Neutrophil (primary cell): ENCODE measurements at regions not wholly inside any gene's neighbourhood (a gene's known extent, or its start where the extent isn't known, plus 50 kb on each side); places are given as distances from the start of the nearest gene placed in this dataset.

Experiments used
- H3K27ac ChIP-seq: fragments of 200-600 bp; sonication (generic); 2 replicates; pipeline ENCODE4 v1.5.1; 2016; ENCODE audit warnings: mild to moderate bottlenecking, moderate library complexity
- H3K27me3 ChIP-seq: fragments of 200-600 bp; sonication (generic); 2 replicates; pipeline ENCODE4 v1.6.0; 2016; ENCODE audit warnings: mild to moderate bottlenecking
- H3K36me3 ChIP-seq: fragments of 200-600 bp; sonication (generic); 2 replicates; pipeline ENCODE4 v1.5.1; 2017
- H3K4me1 ChIP-seq, 2 experiments: fragments of 200-600 bp in 1 of 2; sonication (generic) in 1 of 2; 1 replicate in 1 of 2; 2 replicates in 1 of 2; pipeline versions ENCODE4 v1.5.1 to v1.6.1; 2013 to 2016; ENCODE audit warnings: low read depth in 1 of 2, low read length in 1 of 2, mild to moderate bottlenecking in 1 of 2, moderate library complexity in 1 of 2; ENCODE audit not compliant: control insufficient read depth in 1 of 2, insufficient read depth in 1 of 2
- H3K4me3 ChIP-seq, 2 experiments: fragments of 200-600 bp in 1 of 2; sonication (generic) in 1 of 2; 1 replicate in 1 of 2; 2 replicates in 1 of 2; pipeline ENCODE4 v1.5.1; 2013 to 2016; ENCODE audit warnings: low read depth in 1 of 2, low read length in 1 of 2, mild to moderate bottlenecking in 1 of 2, moderate library complexity in 1 of 2
- H3K9me3 ChIP-seq: fragments of 200-600 bp; sonication (generic); 2 replicates; pipeline ENCODE4 v1.5.1; 2016
- CTCF ChIP-seq: fragments of 200-600 bp; sonication (generic); IDR thresholded peaks from 2 replicates; pipeline ENCODE4 v1.5.1; 2016; ENCODE audit warnings: antibody characterized with exemption

- Histone ChIP-seq H3K4me1 (no peaks in the 10 kb centered on the region), H3K4me3 (no peak overlapping the region), H3K27ac (no peak overlapping the region), H3K36me3 (no peaks in the 10 kb centered on the region), H3K27me3 (no peaks in the 10 kb centered on the region), H3K9me3 (no peaks in the 10 kb centered on the region)
- no peak for TF ChIP-seq CTCF
Measured at GRCh38 chr7:18117482-18117881, 89.8 kb upstream of the PRPS1L1 start.

- Histone ChIP-seq H3K4me1 (no peaks in the 10 kb centered on the region), H3K4me3 (no peak overlapping the region), H3K9me3 (no peaks in the 10 kb centered on the region), H3K27me3 (no peaks in the 10 kb centered on the region), H3K36me3 (no peaks in the 10 kb centered on the region), H3K27ac (no peak overlapping the region)
- no peak for TF ChIP-seq CTCF
Measured at GRCh38 chr7:18119985-18120384, 92.3 kb upstream of the PRPS1L1 start.

- Histone ChIP-seq H3K27me3 (no peaks in the 10 kb centered on the region), H3K4me1 (no peaks in the 10 kb centered on the region), H3K27ac (no peak overlapping the region), H3K9me3 (no peaks in the 10 kb centered on the region), H3K36me3 (no peaks in the 10 kb centered on the region), H3K4me3 (no peak overlapping the region)
- TF ChIP-seq CTCF: no peak
Measured at GRCh38 chr7:18123508-18124239, 96.0 kb upstream of the PRPS1L1 start.

- Histone ChIP-seq H3K4me1 (no peaks in the 10 kb centered on the region), H3K27me3 (no peaks in the 10 kb centered on the region), H3K36me3 (no peaks in the 10 kb centered on the region), H3K9me3 (no peaks in the 10 kb centered on the region), H3K4me3 (no peak overlapping the region), H3K27ac (no peak overlapping the region)
- TF ChIP-seq CTCF: no peak
Measured at GRCh38 chr7:18125476-18125875, 97.8 kb upstream of the PRPS1L1 start.

- no peak for TF ChIP-seq CTCF
- Histone ChIP-seq H3K4me1 (no peaks in the 10 kb centered on the region), H3K27me3 (no peaks in the 10 kb centered on the region), H3K9me3 (no peaks in the 10 kb centered on the region), H3K36me3 (no peaks in the 10 kb centered on the region), H3K27ac (no peak overlapping the region), H3K4me3 (no peak overlapping the region)
Measured at GRCh38 chr7:18126281-18126680, 98.6 kb upstream of the PRPS1L1 start.
